22Rv1 (cell line): ENCODE measurements at regions not wholly inside any gene's neighbourhood (a gene's known extent, or its start where the extent isn't known, plus 50 kb on each side); places are given as distances from the start of the nearest gene placed in this dataset.

Source experiments
- H3K27ac ChIP-seq: fragments of 450-650 bp; 2 replicates; pipeline ENCODE4 v1.5.1; 2017
- ZFX ChIP-seq: fragments of 450-650 bp; IDR thresholded peaks from 2 replicates; pipeline ENCODE4 v1.6.1; 2017; ENCODE audit warnings: antibody characterized with exemption, borderline replicate concordance
- TF ChIP-seq, protein P1 (sequence below): fragments of 450-650 bp; IDR thresholded peaks from 2 replicates; pipeline ENCODE4 v1.5.1; 2017; ENCODE audit warnings: mild to moderate bottlenecking

DNA sequence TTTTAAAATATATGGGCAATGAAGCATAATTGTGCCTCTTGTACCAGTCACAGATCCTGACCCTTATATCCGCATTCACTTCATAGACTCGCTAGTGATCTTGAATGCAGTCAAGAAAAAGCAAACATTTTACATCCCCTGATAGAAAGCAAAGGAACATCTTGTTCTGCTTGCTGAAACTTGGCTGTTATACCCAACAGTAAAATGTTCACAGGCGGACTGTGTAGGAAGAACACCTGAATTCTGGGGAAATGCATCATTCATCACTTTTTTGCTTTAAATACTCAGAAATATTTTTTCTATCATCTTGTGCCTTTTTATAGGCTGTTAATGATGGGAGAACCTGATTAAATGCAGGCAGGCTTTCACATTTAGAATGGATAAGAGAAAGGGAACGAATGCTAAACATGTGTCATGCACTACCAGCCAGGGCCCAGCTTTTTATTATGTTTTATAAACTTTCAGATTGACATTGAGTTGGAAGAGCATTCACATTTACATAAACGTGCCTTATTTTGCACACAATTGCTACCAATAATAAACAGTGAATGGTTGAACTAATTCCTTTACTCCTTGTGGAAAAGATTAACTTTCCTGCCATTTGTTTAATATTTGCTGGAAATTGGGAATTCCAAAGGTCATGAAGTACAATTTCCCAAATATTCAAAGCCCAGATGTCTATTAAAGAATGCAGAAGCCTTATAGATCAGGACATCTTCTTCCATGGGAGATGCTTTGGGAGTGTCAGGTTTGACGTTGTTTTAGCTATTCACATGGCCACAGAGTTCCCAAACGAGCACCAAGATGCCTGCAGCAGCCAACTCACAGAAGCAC, 756.2 kb downstream of the TLE1 start:
- TF ChIP-seq, protein P1, sequence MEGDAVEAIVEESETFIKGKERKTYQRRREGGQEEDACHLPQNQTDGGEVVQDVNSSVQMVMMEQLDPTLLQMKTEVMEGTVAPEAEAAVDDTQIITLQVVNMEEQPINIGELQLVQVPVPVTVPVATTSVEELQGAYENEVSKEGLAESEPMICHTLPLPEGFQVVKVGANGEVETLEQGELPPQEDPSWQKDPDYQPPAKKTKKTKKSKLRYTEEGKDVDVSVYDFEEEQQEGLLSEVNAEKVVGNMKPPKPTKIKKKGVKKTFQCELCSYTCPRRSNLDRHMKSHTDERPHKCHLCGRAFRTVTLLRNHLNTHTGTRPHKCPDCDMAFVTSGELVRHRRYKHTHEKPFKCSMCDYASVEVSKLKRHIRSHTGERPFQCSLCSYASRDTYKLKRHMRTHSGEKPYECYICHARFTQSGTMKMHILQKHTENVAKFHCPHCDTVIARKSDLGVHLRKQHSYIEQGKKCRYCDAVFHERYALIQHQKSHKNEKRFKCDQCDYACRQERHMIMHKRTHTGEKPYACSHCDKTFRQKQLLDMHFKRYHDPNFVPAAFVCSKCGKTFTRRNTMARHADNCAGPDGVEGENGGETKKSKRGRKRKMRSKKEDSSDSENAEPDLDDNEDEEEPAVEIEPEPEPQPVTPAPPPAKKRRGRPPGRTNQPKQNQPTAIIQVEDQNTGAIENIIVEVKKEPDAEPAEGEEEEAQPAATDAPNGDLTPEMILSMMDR = no peak
- TF ChIP-seq ZFX = no peak

DNA sequence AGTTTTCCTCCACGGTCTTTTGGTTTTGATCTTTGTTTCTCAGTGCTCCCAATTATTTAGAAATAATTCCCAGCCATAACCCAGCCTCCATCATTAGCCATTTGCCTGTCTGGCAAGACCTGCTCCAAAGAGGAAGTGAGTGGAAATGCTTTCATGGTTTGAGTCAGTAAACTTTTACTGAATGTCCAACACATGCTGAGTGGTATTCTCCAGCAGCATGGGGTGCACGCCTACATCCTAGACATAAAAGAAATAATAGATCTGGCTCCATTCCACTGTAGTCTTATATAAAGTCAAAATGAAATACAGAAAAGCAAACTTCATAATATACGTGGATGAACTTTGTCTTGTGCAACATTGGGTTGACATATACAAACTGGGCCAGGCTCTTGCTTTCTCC, 757.2 kb downstream of the TLE1 start:
- no peak for TF ChIP-seq ZFX
- TF ChIP-seq, protein P1 = no peak
- no peak overlapping the region for H3K27ac ChIP-seq

More for the DNA sequence above, 756.2 kb downstream of the TLE1 start:
- no peak overlapping the region for H3K27ac ChIP-seq

DNA sequence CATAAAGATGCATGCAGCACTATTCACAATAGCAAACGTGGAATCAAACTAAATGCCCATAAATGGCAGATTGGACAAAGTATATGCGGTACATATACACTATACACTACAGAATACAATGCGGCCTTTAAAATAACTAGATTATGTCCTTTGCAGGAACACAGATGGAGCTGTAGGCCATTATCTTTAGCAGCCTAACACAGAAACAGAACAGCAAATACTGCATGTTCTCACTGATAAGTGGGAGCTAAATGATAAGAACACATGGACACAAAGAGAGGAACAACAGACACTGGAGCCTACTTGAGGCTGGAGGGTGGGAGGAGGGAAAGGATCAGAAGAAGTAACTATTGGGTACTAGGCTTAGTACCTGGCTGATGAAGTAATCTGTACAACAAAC, 758.2 kb downstream of the TLE1 start:
- H3K27ac ChIP-seq = no peak overlapping the region
- no peak for TF ChIP-seq ZFX
- TF ChIP-seq, protein P1 = no peak

DNA sequence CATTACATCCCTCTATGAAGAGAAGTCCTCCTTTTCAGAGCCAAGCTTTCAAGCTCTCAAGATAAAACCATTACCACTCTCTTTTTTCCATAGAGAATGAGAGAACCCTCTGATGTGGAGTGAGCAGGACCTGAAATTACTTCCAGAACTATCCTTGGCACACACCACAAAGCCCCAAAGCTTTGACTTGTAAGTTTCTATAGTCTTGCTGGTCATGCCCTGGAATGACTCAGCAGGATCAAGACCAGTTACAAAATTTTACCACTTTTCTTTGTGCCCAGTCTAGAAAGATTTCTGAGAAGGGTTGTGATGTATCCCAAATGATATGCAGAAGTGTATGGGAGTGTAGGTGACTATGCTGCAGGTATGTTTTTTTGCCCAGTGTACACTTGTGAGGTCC, 760.6 kb downstream of the TLE1 start:
- no peak overlapping the region for H3K27ac ChIP-seq
- TF ChIP-seq, protein P1 = no peak
- no peak for TF ChIP-seq ZFX

DNA sequence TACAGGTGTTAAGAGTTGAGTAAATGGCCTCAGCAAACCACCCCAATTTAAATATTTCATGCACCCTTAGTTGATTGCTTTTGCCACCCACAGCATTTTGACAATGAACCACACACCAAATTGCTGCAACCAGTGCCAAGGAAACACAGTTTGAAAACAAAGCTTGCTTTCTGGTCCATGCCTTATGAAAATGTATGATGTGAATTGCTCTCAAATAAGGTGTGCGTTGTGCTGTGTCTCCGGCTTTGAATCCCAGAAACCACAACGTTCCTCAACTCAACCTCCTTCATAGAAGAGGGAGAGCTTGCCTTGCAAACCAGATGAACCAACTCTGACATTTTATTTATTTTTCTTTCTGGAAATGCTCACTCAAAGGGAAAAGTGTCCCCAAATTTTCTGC, 762.7 kb downstream of the TLE1 start:
- no peak for TF ChIP-seq ZFX
- TF ChIP-seq, protein P1 = no peak
- H3K27ac ChIP-seq = no peak overlapping the region

DNA sequence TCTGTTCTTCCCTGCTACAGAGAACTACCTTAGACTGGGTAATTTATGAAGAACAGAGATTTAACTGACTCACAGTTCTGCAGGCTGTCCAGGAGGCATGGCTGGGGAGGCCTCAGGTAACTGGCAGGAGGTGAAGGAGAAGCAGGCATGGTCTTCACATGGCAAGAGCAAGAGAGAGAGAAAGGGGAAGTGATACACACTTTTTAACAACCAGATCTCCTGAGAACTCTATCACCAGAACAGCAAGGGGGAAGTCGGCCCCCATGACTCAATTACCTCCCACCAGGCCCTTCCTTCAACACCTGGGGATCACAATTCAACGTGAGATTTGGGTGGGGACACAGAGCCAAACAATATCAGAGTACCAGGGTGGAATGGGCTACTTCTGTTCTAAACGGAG, 766.8 kb downstream of the TLE1 start:
- no peak for TF ChIP-seq ZFX
- TF ChIP-seq, protein P1 = no peak
- no peak overlapping the region for H3K27ac ChIP-seq

DNA sequence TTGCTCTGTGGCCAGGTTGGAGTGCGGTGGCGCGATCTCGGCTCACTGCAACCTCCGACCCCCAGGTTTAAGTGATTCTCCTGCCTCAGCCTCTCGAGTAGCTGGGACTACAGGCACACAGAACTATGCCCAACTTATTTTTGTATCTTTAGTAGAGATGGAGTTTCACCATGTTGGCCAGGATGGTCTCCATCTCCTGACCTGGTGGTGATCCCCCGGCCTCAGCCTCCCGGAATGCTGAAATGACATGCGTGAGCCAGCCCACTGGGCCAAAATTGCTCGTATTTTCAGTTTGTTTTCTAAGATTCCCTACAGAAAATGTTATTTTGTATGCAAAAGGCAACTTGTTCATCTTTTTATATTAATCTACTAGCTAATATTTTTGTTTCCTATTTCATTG, 782.6 kb downstream of the TLE1 start:
- no peak for TF ChIP-seq ZFX
- TF ChIP-seq, protein P1 = no peak

More for the DNA sequence above, 782.6 kb downstream of the TLE1 start:
- H3K27ac ChIP-seq = no peak overlapping the region
